GM21381 (cell line): ENCODE measurements at regions not wholly inside any gene's neighbourhood (a gene's known extent, or its start where the extent isn't known, plus 50 kb on each side); places are given as distances from the start of the nearest gene placed in this dataset.
"Not testable (repeated sequence)": the region's sequence is repeated elsewhere in the genome, so short reads cannot be mapped to it uniquely, and the experiment has no call there.

Experiments
- ATAC-seq: cut with Tn5 transposase; IDR thresholded peaks from one replicate; pipeline ENCODE4 v1.9.1; 2021; ENCODE audit warnings: mild to moderate bottlenecking, moderate library complexity; ENCODE audit not compliant: unreplicated experiment

DNA sequence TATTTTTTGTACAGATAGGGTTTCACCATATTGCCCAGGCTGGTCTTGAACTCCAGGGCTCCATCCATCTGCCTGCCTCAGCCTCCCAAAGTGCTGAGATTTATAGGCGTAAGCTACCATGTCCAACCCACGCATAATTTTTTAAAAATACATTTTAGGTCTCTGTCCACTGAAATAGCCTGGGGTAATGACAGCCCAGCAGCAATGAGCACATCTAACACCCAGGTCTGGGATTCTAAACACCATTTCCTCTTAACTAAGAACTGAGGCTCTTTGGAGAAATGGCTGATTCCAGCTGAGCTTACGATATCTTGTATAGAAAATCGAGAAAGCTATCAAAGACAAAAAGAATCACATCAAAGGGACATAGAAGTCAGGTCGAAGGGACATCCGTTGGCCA lies 245.3 kb downstream of the PARN start:
- ATAC-seq = no peak

DNA sequence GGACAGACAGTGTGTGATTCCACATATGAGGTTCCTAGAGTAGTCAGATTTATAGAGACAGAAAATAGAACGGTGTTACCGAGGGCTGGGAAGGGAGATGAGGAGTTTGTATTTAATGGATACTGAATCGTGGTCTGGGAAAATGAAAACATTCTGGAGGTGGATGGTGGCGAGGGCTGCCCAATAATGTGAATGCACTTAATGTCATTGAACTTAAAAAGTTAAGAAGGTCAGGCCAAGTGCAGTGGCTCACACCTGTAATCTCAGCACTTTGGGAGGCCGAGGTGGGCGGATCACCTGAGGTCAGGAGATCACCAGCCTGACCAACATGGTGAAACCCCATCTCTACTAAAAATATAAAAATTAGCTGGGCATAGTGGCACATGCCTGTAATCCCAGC lies 246.2 kb downstream of the PARN start:
- ATAC-seq = not testable (repeated sequence)

GRCh38 chr16:14378689-14379467 lies 251.2 kb downstream of the PARN start:
- ATAC-seq = no peak

DNA sequence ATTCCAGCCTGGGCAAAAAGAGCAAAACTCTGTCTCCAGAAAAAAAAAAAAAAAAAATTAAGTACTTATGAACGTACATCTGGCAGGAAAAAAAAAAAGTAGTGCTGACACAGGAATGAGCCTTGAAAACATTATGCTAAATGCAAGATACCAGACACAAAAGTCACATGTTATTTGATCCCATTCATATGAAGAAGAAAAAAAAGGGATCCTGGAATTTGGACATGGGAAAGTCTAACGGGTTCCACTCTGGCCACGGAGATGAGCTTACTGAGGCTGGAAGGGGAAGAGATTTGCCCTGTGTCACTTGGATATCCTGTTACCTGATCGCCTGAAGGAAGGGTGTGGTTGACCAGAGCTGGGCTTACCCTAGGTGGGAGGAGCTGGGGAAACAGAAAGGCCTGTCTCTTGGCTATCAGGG lies 251.9 kb downstream of the PARN start:
- no peak for ATAC-seq

DNA sequence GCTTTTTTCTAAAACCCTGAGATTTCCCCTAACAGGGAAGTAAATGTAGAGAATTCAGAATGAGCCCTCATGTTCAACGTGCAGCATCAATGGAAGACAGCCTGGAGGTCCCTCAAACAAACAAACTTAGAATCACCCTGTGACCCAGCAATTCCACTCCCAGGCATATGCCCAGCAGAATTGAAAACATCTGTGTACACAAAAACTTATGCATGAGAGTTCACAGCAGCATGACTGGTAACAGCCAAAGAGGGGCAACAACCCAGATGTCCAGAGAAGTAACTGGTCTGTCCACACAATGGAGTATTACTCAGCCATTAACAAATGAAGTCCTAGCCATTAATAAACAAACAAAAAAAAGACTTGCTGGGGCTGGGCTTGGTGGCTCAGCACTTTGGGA lies 252.7 kb downstream of the PARN start:
- ATAC-seq = no peak

DNA sequence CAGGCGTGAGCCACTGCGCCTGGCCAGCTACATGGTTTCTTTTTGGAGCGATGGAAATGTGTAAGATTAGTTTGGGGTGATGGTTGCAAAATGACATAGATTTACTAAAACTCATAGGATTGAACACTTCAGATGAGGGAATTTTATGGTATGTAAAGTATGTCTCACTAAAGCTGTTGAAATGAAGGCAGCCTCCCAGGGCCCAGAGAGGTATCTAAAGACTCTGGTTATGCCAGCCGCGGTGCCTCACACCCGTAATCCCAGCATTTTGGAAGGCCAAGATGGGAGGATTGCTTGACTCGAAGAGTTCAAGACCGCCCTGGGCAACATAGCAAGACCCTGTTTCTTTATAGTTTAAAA lies 254.9 kb downstream of the PARN start:
- no peak for ATAC-seq

GRCh38 chr16:14374451-14375131 lies 255.5 kb downstream of the PARN start:
- ATAC-seq = no peak

- ATAC-seq = no peak
These were observed 256.2 kb downstream of the PARN start for GRCh38 chr16:14373896-14374295.

- ATAC-seq = no peak
These were observed 256.7 kb downstream of the PARN start for GRCh38 chr16:14373406-14373805.

DNA sequence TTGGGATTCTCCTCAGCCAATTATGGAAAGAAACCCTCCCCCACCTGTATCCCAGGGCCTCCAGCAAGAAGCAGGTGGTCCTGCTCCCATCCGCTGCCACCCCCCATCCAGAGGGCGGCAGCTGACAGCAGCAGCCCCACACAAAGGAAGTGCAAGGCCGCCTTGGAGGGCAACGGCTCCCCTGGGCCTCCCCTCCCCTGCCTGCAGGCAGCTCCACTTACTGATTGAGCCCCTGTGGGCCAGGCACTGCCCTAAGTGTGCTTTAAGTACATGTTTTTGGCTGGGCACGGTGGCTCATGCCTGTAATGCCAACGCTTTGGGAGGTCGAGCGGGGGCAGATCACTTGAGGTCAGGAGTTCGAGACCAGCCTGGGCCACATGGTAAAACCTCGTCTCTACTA lies 257.6 kb downstream of the PARN start:
- ATAC-seq = no peak

GRCh38 chr16:14371778-14372431 lies 258.2 kb downstream of the PARN start:
- ATAC-seq = no peak

DNA sequence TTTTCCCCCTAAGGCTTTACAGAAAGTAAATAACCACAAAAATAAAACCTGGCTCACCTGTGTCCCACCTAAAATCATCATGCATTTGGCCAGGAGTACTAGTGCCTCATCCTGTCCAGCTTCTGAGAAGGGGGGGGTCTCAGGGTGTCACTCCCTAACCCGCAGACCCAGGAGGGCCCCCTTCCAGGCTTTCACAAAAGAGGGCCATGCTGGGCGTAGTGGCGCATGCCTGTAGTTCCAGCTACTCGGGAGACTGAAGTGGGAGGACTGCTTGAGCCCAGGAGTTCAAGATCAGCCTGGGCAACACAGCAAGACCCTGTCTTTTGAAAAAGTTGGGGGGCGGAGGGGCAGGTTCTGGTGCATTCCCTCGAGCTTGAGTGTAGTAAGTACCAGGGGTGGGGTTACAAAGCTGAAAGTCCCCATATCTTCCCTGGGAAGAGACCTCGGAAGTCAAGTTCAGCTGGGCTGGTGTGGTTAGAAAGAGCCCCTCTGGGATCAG lies 259.3 kb downstream of the PARN start:
- no peak for ATAC-seq

DNA sequence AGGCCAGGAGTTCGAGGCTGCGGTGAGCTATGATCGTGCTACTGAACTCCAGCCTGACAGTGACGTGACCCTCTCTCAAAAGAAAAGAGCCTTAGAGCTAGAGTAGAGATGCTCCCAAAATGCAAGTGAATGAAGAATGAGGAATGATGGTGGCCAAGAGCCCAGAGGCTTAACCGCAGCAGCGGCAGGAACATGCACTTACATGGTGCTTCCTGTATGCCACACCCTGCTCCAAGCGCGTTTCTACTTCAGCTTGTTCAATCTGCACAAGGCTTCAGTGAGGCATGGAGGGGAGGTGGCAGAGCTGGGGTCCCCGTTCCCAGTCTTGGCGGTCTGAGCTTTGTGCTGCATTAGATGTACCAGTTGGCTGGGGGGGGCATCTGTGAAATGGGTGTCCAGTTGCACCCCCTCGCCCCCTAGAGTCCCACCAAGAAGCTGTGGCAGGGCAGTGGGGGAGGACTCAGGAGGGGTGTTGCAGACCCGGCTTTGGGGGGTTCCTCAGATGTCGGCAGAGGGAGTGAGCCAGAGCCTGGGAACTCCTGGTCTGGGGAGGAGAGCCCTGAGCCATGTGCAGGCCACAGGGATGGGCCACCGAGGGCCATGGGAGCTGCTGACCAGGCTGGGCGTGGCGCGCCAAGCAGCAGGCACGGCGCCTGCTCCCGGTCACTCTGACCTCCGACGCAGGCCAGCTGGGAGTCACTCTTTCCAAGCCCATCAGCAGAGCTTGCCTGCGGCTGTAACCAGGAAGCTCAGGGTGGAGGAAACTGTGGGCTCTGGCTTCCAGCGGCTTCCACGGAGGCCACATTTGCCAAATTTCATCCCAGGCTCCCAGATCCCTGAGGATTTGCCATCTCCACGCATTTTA lies 260.1 kb downstream of the PARN start:
- ATAC-seq = no peak

GRCh38 chr16:14368399-14368798 lies 261.7 kb downstream of the PARN start:
- no peak for ATAC-seq

GRCh38 chr16:14366974-14367707 lies 262.9 kb downstream of the PARN start:
- ATAC-seq = no peak

DNA sequence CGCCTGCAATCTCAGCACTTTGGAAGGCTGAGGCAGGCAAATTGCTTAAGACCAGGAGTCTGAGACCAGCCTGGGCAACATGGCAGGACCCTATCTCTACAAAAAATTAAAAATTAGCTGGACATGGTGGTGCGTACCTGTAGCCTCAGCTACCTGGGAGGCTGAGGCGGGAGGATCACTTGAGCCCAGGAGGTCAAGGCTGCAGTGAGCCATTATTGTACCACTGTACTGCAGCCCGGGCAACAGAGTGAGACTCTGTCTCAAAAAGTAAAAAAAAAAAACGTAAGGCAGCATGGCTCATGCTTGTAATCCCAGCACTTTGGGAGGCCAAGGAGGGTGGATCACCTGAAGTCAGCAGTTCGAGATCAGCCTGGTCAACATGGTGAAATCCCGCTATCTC lies 263.6 kb downstream of the PARN start:
- no peak for ATAC-seq

- no peak for ATAC-seq
These were observed 264.7 kb downstream of the PARN start for GRCh38 chr16:14365200-14365851.

- no peak for ATAC-seq
These were observed 265.5 kb downstream of the PARN start for GRCh38 chr16:14364386-14365199.

- no peak for ATAC-seq
These were observed 266.0 kb downstream of the PARN start for GRCh38 chr16:14364112-14364385.
